MM.1S (cell line): ENCODE measurements at regions not wholly inside any gene's neighbourhood (a gene's known extent, or its start where the extent isn't known, plus 50 kb on each side); places are given as distances from the start of the nearest gene placed in this dataset.

Source experiments
- CTCF ChIP-seq: fragments of 300-600 bp; sonication (generic); IDR thresholded peaks from 2 replicates; pipeline ENCODE4 v1.5.1; 2016; ENCODE audit warnings: antibody characterized with exemption, low read length, mixed read lengths
- EZH2 ChIP-seq: fragments of 300-600 bp; sonication (generic); optimal IDR thresholded peaks from 2 replicates; pipeline ENCODE3; 2017; ENCODE audit warnings: low read depth, mild to moderate bottlenecking, antibody characterized with exemption, low read length, mixed read lengths
- EZH2phosphoT487 ChIP-seq: fragments of 300-600 bp; sonication (generic); IDR thresholded peaks from 2 replicates; pipeline ENCODE4 v1.6.1; 2018; ENCODE audit warnings: antibody characterized with exemption, low read length

- TF ChIP-seq CTCF (no peak), EZH2 (no peak), EZH2phosphoT487 (no peak)
These were observed 93.9 kb upstream of the BTN3A2 start for GRCh38 chr6:26270903-26271667.
